ENCODE measurements at regions not wholly inside any gene's neighbourhood (a gene's known extent, or its start where the extent isn't known, plus 50 kb on each side); places are given as distances from the start of the nearest gene placed in this dataset.

DNA sequence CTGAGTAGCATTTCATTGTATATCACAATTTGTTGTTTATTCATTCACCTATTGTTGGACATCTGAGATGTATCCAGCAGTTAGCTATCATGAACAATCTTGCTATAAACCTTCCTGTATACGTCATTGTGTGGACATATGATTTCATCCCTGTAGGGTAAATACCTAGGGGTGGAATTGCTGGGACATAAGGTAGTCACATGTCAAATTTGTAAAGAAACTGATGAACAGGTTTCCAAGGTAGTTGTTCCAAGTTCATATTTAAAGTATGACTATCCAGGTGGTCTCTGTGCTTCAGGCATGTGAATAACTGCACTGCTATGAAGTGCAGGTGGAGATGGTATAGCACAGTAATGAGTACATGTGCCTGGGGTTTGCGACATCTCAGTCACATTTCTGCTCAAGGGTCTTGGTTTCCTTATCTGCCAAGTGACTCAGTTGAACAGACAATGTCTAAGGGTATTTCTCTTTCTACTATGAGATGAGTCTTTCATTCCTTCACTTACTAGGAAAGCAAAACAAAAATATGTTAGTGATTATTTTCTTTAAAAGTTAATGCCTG, 229.0 kb upstream of the HES1 start:
- Mint-ChIP-seq H3K27me3 (no peaks in the 10 kb centered on the region), H3K9me3 (peaks cover 5% of the 10 kb centered on the region), H3K4me1 (peaks cover 15% of the 10 kb centered on the region), H3K4me3 (no peak overlapping the region), H3K27ac (ENCODE audit: low read depth) (no peak overlapping the region), H3K36me3 (ENCODE audit: insufficient read depth) (no peaks in the 10 kb centered on the region)
- no peak for ATAC-seq (replicated peaks; ENCODE audit: extremely low read depth, poor library complexity, severe bottlenecking)
- DNase-seq (ENCODE audit: low spot score in 2 of 2) = no peak

DNA sequence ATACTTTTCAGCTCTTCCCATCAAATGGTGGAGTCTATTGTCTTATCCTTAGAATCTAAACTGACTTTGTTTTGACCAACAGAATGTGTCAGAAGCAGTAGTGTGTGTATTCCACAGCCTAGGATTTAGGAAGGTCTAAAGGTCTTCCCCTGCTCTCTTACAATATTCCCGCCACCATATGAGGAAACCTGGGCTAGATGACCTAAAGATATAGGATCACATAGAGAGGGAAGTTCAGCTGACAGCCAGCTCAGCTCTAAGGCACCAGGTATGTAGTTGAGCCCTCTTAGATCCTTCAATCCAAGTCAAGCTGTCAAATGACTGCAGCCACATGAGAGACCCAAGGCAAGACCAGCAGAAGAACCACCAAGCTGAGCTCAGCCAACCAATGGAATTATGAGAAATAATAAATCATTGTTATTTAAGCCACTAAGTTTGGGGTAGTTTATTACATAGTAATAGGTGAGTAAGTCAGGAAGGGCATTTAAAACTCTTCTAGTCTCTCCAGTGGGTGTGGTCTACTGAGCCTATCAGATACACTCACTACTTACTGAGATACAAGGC, 227.7 kb upstream of the HES1 start:
- no peak overlapping the region for H3K4me3 Mint-ChIP-seq

DNA sequence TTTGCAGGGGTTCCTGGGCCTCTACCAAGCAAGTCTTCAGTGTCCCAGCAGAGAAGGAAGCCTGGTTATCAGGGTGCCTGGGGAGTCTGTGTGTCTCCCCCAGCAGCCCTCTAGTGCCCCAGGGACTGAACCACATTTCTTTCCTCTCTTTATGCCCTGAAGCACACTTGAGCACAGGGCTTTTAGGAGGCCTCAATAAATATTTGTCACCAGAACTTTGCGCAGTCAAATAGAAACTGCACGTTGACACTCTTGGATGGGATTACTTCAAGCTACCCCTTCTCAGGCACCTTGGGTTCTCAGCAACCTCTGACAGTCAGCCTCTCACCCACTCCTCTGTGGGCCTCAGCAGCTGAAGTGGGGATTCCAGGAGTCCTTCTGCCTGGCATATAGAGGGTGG, 226.6 kb upstream of the HES1 start:
- H3K4me3 Mint-ChIP-seq = no peak overlapping the region
- no peaks in the 10 kb centered on the region for H3K27me3 Mint-ChIP-seq
- peaks cover 5% of the 10 kb centered on the region for H3K9me3 Mint-ChIP-seq
- no peak overlapping the region for H3K27ac Mint-ChIP-seq (ENCODE audit: low read depth)
- H3K4me1 Mint-ChIP-seq = peaks cover 18% of the 10 kb centered on the region
- ATAC-seq (replicated peaks; ENCODE audit: extremely low read depth, poor library complexity, severe bottlenecking) = no peak
- no peaks in the 10 kb centered on the region for H3K36me3 Mint-ChIP-seq (ENCODE audit: insufficient read depth)
- no peak for DNase-seq (ENCODE audit: low spot score in 2 of 2)

More for the DNA sequence above, 227.7 kb upstream of the HES1 start:
- Mint-ChIP-seq H3K27ac (ENCODE audit: low read depth) (no peak overlapping the region), H3K9me3 (peaks cover 5% of the 10 kb centered on the region), H3K27me3 (no peaks in the 10 kb centered on the region), H3K36me3 (ENCODE audit: insufficient read depth) (no peaks in the 10 kb centered on the region), H3K4me1 (peaks cover 18% of the 10 kb centered on the region)
- DNase-seq (ENCODE audit: low spot score in 2 of 2) = no peak
- no peak for ATAC-seq (replicated peaks; ENCODE audit: extremely low read depth, poor library complexity, severe bottlenecking)

DNA sequence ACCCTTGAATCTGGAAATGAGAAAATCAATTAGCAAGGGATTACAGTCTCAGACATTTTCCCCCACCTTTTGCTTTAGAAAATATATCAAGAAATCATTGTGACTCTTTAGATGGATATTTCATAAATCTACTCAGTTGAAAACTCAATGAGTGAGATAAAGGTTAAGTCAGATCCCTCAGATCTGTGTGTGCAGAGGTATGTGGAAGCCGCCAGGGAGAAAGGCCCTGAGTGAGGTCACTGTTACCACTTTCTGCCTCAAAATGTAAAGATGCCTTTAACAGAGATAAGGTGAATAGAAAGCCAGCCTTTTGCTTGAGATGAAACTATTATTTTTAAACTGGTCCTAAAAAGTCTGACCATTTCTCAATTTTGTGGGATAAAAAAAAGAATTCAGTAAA, 225.6 kb upstream of the HES1 start:
- Mint-ChIP-seq H3K36me3 (ENCODE audit: insufficient read depth) (no peaks in the 10 kb centered on the region), H3K27me3 (no peaks in the 10 kb centered on the region), H3K4me3 (no peak overlapping the region), H3K27ac (ENCODE audit: low read depth) (no peak overlapping the region), H3K4me1 (peaks cover 18% of the 10 kb centered on the region), H3K9me3 (peaks cover 5% of the 10 kb centered on the region)
- DNase-seq (ENCODE audit: low spot score in 2 of 2) (no peak), ATAC-seq (replicated peaks; ENCODE audit: extremely low read depth, poor library complexity, severe bottlenecking) (no peak)

- peaks cover 18% of the 10 kb centered on the region for H3K4me1 Mint-ChIP-seq
- ATAC-seq (replicated peaks; ENCODE audit: extremely low read depth, poor library complexity, severe bottlenecking) = peak; percentile 14
- H3K36me3 Mint-ChIP-seq (ENCODE audit: insufficient read depth) = no peaks in the 10 kb centered on the region
- peaks cover 5% of the 10 kb centered on the region for H3K9me3 Mint-ChIP-seq
- DNase-seq (ENCODE audit: low spot score in 2 of 2) = no peak
- H3K27ac Mint-ChIP-seq (ENCODE audit: low read depth) = peak overlapping the region; percentile 16
- no peaks in the 10 kb centered on the region for H3K27me3 Mint-ChIP-seq
- H3K4me3 Mint-ChIP-seq = no peak overlapping the region
Observed at GRCh38 chr3:193910886-193911738, 224.8 kb upstream of the HES1 start.

- Mint-ChIP-seq H3K27ac (ENCODE audit: low read depth) (peak overlapping the region; percentile 16), H3K9me3 (peaks cover 5% of the 10 kb centered on the region), H3K27me3 (no peaks in the 10 kb centered on the region), H3K36me3 (ENCODE audit: insufficient read depth) (no peaks in the 10 kb centered on the region), H3K4me1 (peaks cover 18% of the 10 kb centered on the region), H3K4me3 (no peak overlapping the region)
- ATAC-seq (replicated peaks; ENCODE audit: extremely low read depth, poor library complexity, severe bottlenecking) = peak; percentile 24
- DNase-seq (ENCODE audit: low spot score in 2 of 2) = no peak
Observed at GRCh38 chr3:193911784-193912340, 224.1 kb upstream of the HES1 start.

DNA sequence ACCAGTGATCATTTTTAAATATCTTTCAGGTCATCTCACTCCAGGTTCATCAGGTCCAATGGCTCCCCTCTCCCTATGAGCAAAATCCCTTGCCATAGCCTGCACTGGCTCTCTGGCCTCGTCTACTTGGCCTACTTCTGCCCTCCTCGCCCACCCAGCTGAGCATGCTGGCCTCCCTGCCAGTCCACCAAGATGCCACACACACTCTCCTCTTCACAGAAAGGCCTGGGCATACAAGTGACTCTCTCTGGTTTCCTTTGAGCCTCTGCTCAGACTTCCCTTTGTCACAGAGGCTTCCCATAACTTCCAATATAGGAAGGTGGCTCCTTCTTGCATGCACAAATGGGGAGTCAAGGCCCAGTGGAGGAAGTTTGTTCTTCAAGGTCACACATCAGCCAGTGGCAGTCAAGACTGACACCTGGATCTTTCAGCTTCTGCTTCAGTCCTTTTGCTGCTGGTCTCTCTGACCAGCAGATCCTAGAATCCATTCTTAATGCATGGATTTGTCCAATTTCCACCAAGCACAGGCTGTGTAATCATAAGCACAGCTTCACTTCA, 223.2 kb upstream of the HES1 start:
- H3K4me3 Mint-ChIP-seq = no peak overlapping the region
- no peak for ATAC-seq (replicated peaks; ENCODE audit: extremely low read depth, poor library complexity, severe bottlenecking)
- no peaks in the 10 kb centered on the region for H3K27me3 Mint-ChIP-seq

DNA sequence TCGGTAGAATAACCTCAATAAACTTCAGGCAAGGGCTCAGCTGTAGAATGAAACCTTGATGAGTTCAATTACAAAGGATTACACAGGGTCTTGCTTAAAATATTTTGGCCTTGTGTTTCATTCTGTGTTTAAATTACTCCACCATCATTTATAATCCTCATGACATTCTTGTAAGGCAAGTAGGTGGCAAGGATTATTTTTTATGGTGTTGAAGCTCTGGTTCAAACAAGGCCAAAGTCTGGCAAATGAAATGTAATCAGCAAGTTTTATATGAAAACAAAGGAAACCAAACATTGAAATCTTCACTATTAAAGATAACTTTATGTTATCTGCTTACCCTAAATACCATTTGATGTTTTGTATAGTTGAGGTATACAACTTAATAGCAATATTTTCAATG, 221.3 kb upstream of the HES1 start:
- Mint-ChIP-seq H3K27ac (ENCODE audit: low read depth) (no peak overlapping the region), H3K4me1 (peaks cover 16% of the 10 kb centered on the region), H3K27me3 (no peaks in the 10 kb centered on the region), H3K36me3 (ENCODE audit: insufficient read depth) (no peaks in the 10 kb centered on the region), H3K4me3 (no peak overlapping the region), H3K9me3 (no peaks in the 10 kb centered on the region)
- DNase-seq (ENCODE audit: low spot score in 2 of 2) (no peak), ATAC-seq (replicated peaks; ENCODE audit: extremely low read depth, poor library complexity, severe bottlenecking) (no peak)

More for the DNA sequence above, 223.2 kb upstream of the HES1 start:
- H3K27ac Mint-ChIP-seq (ENCODE audit: low read depth) = no peak overlapping the region
- no peak for DNase-seq (ENCODE audit: low spot score in 2 of 2)
- peaks cover 18% of the 10 kb centered on the region for H3K4me1 Mint-ChIP-seq
- H3K36me3 Mint-ChIP-seq (ENCODE audit: insufficient read depth) = no peaks in the 10 kb centered on the region
- H3K9me3 Mint-ChIP-seq = peaks cover 5% of the 10 kb centered on the region

GRCh38 chr3:193915099-193915498, 220.8 kb upstream of the HES1 start:
- Mint-ChIP-seq H3K27ac (ENCODE audit: low read depth) (no peak overlapping the region), H3K4me1 (peaks cover 11% of the 10 kb centered on the region), H3K9me3 (no peaks in the 10 kb centered on the region), H3K36me3 (ENCODE audit: insufficient read depth) (no peaks in the 10 kb centered on the region), H3K4me3 (no peak overlapping the region), H3K27me3 (no peaks in the 10 kb centered on the region)
- no peak for DNase-seq (ENCODE audit: low spot score in 2 of 2)
- no peak for ATAC-seq (replicated peaks; ENCODE audit: extremely low read depth, poor library complexity, severe bottlenecking)

DNA sequence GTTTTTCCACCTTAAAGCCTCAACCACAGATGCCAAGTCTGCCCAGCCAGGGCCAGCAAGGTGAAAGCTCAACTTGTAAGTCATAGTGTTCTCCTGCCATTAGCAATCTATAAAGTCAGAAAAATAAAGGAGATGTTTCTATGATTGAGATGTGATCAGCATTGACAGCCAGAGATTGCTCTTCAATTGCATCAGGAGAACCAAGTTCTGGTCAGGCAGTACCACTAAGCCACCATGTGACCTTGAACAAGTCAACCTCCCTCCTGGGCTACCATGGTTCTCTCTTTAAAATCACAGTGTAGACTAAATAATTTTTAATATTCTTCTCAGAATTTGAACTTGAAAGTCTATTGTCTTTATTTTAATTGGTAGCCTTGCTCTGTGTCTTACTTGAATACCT, 220.3 kb upstream of the HES1 start:
- no peaks in the 10 kb centered on the region for H3K9me3 Mint-ChIP-seq
- ATAC-seq (replicated peaks; ENCODE audit: extremely low read depth, poor library complexity, severe bottlenecking) (no peak), DNase-seq (ENCODE audit: low spot score in 2 of 2) (no peak)
- no peak overlapping the region for H3K27ac Mint-ChIP-seq (ENCODE audit: low read depth)
- H3K27me3 Mint-ChIP-seq = no peaks in the 10 kb centered on the region
- H3K4me1 Mint-ChIP-seq = peaks cover 9% of the 10 kb centered on the region
- no peak overlapping the region for H3K4me3 Mint-ChIP-seq
- no peaks in the 10 kb centered on the region for H3K36me3 Mint-ChIP-seq (ENCODE audit: insufficient read depth)

DNA sequence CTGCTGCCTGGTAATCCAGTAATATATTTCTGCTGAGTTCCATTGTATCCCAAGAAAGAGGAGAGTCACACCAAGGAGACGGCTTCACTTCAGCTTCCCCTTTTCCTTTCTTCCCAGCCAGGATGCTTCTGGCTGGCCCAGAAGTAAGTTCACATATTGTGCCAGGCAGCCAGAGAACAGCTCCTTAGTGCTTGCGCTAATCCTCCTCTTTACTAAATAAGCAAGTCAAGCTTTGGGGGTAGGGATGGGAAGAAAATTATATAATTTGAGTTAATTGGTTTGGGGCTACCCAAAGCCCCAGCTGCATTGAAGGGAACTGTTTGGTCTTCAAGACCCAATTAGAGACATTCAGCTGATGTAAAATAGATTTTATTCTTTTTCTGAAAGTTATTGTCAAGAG, 218.8 kb upstream of the HES1 start:
- Mint-ChIP-seq H3K9me3 (no peaks in the 10 kb centered on the region), H3K36me3 (ENCODE audit: insufficient read depth) (no peaks in the 10 kb centered on the region), H3K27me3 (no peaks in the 10 kb centered on the region), H3K27ac (ENCODE audit: low read depth) (no peak overlapping the region), H3K4me1 (peaks cover under 1% of the 10 kb centered on the region), H3K4me3 (no peak overlapping the region)
- no peak for DNase-seq (ENCODE audit: low spot score in 2 of 2)
- ATAC-seq (replicated peaks; ENCODE audit: extremely low read depth, poor library complexity, severe bottlenecking) = no peak

GRCh38 chr3:193921465-193921864, 214.5 kb upstream of the HES1 start:
- H3K27ac Mint-ChIP-seq (ENCODE audit: low read depth) = no peak overlapping the region
- H3K27me3 Mint-ChIP-seq = no peaks in the 10 kb centered on the region
- H3K4me3 Mint-ChIP-seq = no peak overlapping the region
- ATAC-seq (replicated peaks; ENCODE audit: extremely low read depth, poor library complexity, severe bottlenecking) (no peak), DNase-seq (ENCODE audit: low spot score in 2 of 2) (no peak)
- no peaks in the 10 kb centered on the region for H3K9me3 Mint-ChIP-seq
- H3K4me1 Mint-ChIP-seq = no peaks in the 10 kb centered on the region
- no peaks in the 10 kb centered on the region for H3K36me3 Mint-ChIP-seq (ENCODE audit: insufficient read depth)

Data from central memory CD8-positive, alpha-beta T cell (primary cell).